CD14-positive monocyte (primary cell): ENCODE measurements at regions not wholly inside any gene's neighbourhood (a gene's known extent, or its start where the extent isn't known, plus 50 kb on each side); places are given as distances from the start of the nearest gene placed in this dataset.
A peak's percentile ranks its signal among the peaks of the same experiment; 100 is the strongest.
"Not testable (repeated sequence)": the region's sequence is repeated elsewhere in the genome, so short reads cannot be mapped to it uniquely, and the experiment has no call there.

ENCODE experiments used
- DNase-seq, 3 donors: peaks; one replicate each; pipeline ENCODE4 v3.0.0-alpha.2; 2011 to 2022
- H2AFZ ChIP-seq: 2 replicates; pipeline ENCODE4 v1.6.0; 2012; ENCODE audit warnings: mild to moderate bottlenecking, low read depth, low read length, inconsistent platforms; ENCODE audit not compliant: insufficient read depth, poor library complexity, severe bottlenecking
- H3K27ac ChIP-seq, 2 donors: 1 replicate in 1 of 2; 2 replicates in 1 of 2; pipeline ENCODE4 v1.5.1; 2012 to 2013; ENCODE audit warnings: low read length in 2 of 2, control low read depth in 1 of 2, inconsistent platforms in 1 of 2, low read depth in 1 of 2, mild to moderate bottlenecking in 1 of 2
- H3K27me3 ChIP-seq, 2 donors: one replicate each; pipeline versions ENCODE4 v1.6.0 to v1.6.1; 2011 to 2013; ENCODE audit warnings: low read length in 2 of 2; ENCODE audit not compliant: control insufficient read depth in 2 of 2, insufficient read depth in 2 of 2
- H3K36me3 ChIP-seq, 2 donors: replicated peaks in 1 of 2; 1 replicate in 1 of 2; 2 replicates in 1 of 2; pipeline versions ENCODE4 v1.5.1 to v1.6.1; 2012 to 2013; ENCODE audit warnings: low read length in 2 of 2, control low read depth in 1 of 2, inconsistent platforms in 1 of 2, mild to moderate bottlenecking in 1 of 2; ENCODE audit not compliant: insufficient read depth in 2 of 2, control insufficient read depth in 1 of 2
- H3K4me1 ChIP-seq, 2 donors: 1 replicate in 1 of 2; 2 replicates in 1 of 2; pipeline versions ENCODE4 v1.5.1 to v1.6.1; 2012 to 2013; ENCODE audit warnings: low read length in 2 of 2, control low read depth in 1 of 2, inconsistent platforms in 1 of 2, mild to moderate bottlenecking in 1 of 2, moderate library complexity in 1 of 2; ENCODE audit not compliant: insufficient read depth in 2 of 2, control insufficient read depth in 1 of 2
- H3K4me2 ChIP-seq: replicated peaks from 2 replicates; pipeline ENCODE3; 2012; ENCODE audit warnings: low read length, moderate library complexity, mild to moderate bottlenecking; ENCODE audit not compliant: poor library complexity, severe bottlenecking; ENCODE audit errors: extremely low read depth
- H3K4me3 ChIP-seq, 3 experiments: fragments of 200-600 bp in 1 of 3; sonication (generic) in 1 of 3; replicated peaks in 1 of 3; 1 replicate in 2 of 3; 2 replicates in 1 of 3; pipeline ENCODE4 v1.5.1; 2011 to 2013; ENCODE audit warnings: low read length in 3 of 3, mild to moderate bottlenecking in 3 of 3, control low read depth in 2 of 3, low read depth in 2 of 3, inconsistent platforms in 1 of 3, moderate library complexity in 1 of 3
- H3K79me2 ChIP-seq: 2 replicates; pipeline ENCODE4 v1.6.0; 2012; ENCODE audit warnings: mild to moderate bottlenecking, control low read depth, inconsistent platforms, low read length, moderate library complexity; ENCODE audit not compliant: insufficient read depth
- H3K9ac ChIP-seq: 2 replicates; pipeline ENCODE4 v1.6.0; 2017; ENCODE audit warnings: low read length, mild to moderate bottlenecking; ENCODE audit not compliant: insufficient read depth, poor library complexity, severe bottlenecking
- H3K9me3 ChIP-seq, 2 donors: replicated peaks in 1 of 2; 1 replicate in 1 of 2; 2 replicates in 1 of 2; pipeline versions ENCODE4 v1.5.1 to v1.6.1; 2012 to 2013; ENCODE audit warnings: low read length in 2 of 2, control low read depth in 1 of 2; ENCODE audit not compliant: control insufficient read depth in 1 of 2, insufficient read depth in 1 of 2
- H4K20me1 ChIP-seq: 2 replicates; pipeline ENCODE4 v1.6.0; 2012; ENCODE audit warnings: mild to moderate bottlenecking, low read length, control low read depth, moderate library complexity; ENCODE audit not compliant: insufficient read depth
- H3K27ac Mint-ChIP-seq, 7 donors: one replicate each; pipeline ENCODE4 v1.8.0; 2020; ENCODE audit warnings: mild to moderate bottlenecking in 7 of 7, mixed read lengths in 7 of 7, moderate library complexity in 6 of 7, inconsistent platforms in 2 of 7
- H3K27me3 Mint-ChIP-seq, 3 donors: one replicate each; pipeline ENCODE4 v1.8.0; 2021 to 2022; ENCODE audit warnings: low read depth in 3 of 3, mild to moderate bottlenecking in 3 of 3, mixed read lengths in 3 of 3, moderate library complexity in 3 of 3, inconsistent platforms in 1 of 3
- H3K36me3 Mint-ChIP-seq, 2 donors: one replicate each; pipeline ENCODE4 v1.8.0; 2020; ENCODE audit warnings: mixed read lengths in 2 of 2, inconsistent platforms in 1 of 2, mild to moderate bottlenecking in 1 of 2
- H3K4me1 Mint-ChIP-seq: one replicate; pipeline ENCODE4 v1.8.0; 2020; ENCODE audit warnings: mild to moderate bottlenecking, mixed read lengths
- H3K4me3 Mint-ChIP-seq, 2 donors: one replicate each; pipeline ENCODE4 v1.8.0; 2020; ENCODE audit warnings: mild to moderate bottlenecking in 2 of 2, mixed read lengths in 2 of 2, moderate library complexity in 1 of 2
- H3K9me3 Mint-ChIP-seq, 7 donors: one replicate each; pipeline ENCODE4 v1.8.0; 2020 to 2022; ENCODE audit warnings: mixed read lengths in 7 of 7, mild to moderate bottlenecking in 6 of 7, moderate library complexity in 6 of 7, inconsistent platforms in 2 of 7
- WGBS: methylation state at CpG from one replicate; pipeline ENCODE4 v1.1.5; 2013; ENCODE audit warnings: missing lambda C conversion rate; ENCODE audit not compliant: insufficient coverage; 5-methylcytosine and 5-hydroxymethylcytosine counted together
- intact Hi-C, 2 donors: fragments of 100-400 bp; cut with micrococcal nuclease; formaldehyde crosslinking; loops; one replicate each; pipeline versions ENCODE4 v1.15.0 to v1.15.1; 2023

DNA sequence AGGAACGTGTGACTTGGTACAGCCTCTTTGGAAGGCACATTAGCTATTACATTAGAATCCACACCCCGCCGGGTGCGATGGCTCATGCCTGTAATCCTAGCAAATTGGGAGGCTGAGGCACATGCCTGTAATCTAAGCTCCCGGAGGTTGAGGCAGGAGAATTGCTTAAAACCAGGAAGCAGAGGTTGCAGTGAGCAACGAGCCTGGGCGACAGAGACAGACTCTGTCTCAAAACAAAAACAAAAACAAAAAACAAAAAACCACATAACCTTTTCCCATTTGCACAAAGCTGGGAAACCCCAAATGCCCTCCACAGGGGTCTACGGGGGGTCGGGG is 82.7 kb upstream of the METTL9 start:
- H3K4me3 Mint-ChIP-seq, DNase-seq, H3K9me3 ChIP-seq, H3K27me3 ChIP-seq, H3K27ac ChIP-seq, H3K27me3 Mint-ChIP-seq, H3K36me3 ChIP-seq, H3K4me3 ChIP-seq, intact Hi-C loops, H2AFZ ChIP-seq, H3K4me2 ChIP-seq, H3K9ac ChIP-seq, H3K9me3 Mint-ChIP-seq: not testable (repeated sequence)
- Histone ChIP-seq H4K20me1 (peaks cover 57% of the 10 kb centered on the region), H3K79me2 (peaks cover 73% of the 10 kb centered on the region), H3K4me1 (peaks cover 19 to 22% of the 10 kb centered on the region in 2 donors)
- Mint-ChIP-seq H3K4me1 (peaks cover 31% of the 10 kb centered on the region), H3K36me3 (peaks cover 16 to 29% of the 10 kb centered on the region in 2 donors), H3K27ac (peak overlapping the region in 1 of 7 donors; percentile 32)
- no CpG with 5 or more reads among the region's 9 CpGs for WGBS

DNA sequence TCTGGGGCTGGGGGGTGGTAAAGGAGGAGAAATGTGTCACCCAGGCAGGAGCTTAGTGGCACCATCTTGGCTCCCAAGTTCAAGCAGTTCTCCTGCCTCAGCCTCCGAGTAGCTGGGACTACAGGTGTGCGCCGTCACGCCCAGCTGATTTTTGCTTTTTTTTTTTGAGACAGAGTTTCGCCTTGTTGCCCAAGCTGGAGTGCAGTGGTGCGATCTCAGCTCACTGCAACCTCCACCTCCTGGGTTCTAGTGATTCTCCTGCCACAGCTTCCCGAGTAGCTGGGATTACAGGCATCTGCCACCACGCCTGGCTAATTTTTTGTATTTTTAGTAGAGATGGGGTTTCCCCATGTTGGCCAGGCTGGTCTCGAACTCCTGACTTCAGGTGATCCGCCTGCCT is 82.1 kb upstream of the METTL9 start:
- Mint-ChIP-seq H3K4me1 (peaks cover 30% of the 10 kb centered on the region), H3K36me3 (peaks cover 15 to 25% of the 10 kb centered on the region in 2 donors), H3K27ac (peak overlapping the region in 3 of 7 donors; percentile 35 to 56 (median 37))
- H3K9ac ChIP-seq, H2AFZ ChIP-seq, H3K4me2 ChIP-seq, H3K27me3 Mint-ChIP-seq, H3K9me3 Mint-ChIP-seq, H3K4me3 ChIP-seq, H3K36me3 ChIP-seq, intact Hi-C loops, DNase-seq, H3K27me3 ChIP-seq, H3K27ac ChIP-seq, H3K4me3 Mint-ChIP-seq, H3K9me3 ChIP-seq: not testable (repeated sequence)
- 86% methylated on average over 6 of the region's 10 CpGs for WGBS
- Histone ChIP-seq H3K4me1 (peaks cover 19 to 22% of the 10 kb centered on the region in 2 donors), H4K20me1 (peaks cover 51% of the 10 kb centered on the region), H3K79me2 (peaks cover 67% of the 10 kb centered on the region)

DNA sequence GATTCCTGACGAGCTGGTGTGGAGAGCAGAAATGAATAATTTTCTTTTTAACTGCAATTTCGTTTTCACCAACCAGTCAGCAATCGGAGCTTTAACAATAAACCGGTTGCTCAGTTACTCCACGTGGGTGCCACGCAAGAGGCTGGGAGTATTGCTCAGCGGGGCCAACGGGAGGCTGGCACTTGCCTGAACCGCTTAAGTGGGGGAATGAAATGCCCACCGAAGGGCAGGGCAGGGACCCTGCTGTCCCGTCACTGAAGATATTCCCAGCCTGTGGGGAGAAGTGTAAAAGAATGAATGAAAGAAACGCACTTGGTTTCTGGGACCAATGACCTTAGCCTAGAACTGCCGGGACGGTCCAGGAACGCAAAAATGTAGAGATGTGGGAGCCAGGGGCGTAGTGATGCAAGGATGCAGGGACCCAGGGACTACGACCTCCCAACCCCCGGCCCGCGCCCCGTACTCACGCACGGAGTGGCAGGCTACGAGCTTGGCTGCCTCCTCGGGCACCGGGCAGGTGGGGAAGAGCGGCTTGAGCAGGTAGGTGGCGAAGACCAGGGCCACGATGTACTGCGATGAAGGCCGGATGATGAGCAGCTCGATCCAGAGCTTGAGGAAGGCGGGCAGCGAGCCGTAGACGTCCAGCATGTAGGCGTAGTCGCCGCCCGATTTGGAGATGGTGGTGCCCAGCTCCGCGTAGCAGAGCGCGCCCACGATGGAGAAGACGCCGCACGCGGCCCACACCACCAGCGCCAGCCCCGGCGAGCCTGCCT is 79.8 kb upstream of the METTL9 start:
- intact Hi-C loops, result loop anchor here in 1 of 2 donors (5.0 kb wide), 1 partner anchor 673 kb away; no protein-coding TSS in a partner anchor
- Histone ChIP-seq H3K9ac (peak overlapping the region; percentile 95), H3K27ac (peak overlapping the region; percentile 71 to 94), H4K20me1 (peaks cover 28% of the 10 kb centered on the region), H3K79me2 (peaks cover 44% of the 10 kb centered on the region), H3K4me3 (peak overlapping the region; percentile 52 to 76 (median 67)), H2AFZ (peak overlapping the region; percentile 41), H3K4me1 (peaks cover 19 to 20% of the 10 kb centered on the region in 2 donors), H3K4me2 (peak overlapping the region; percentile 66)
- DNase-seq, H3K27me3 Mint-ChIP-seq, H3K27me3 ChIP-seq, H3K9me3 ChIP-seq, H3K36me3 ChIP-seq, H3K9me3 Mint-ChIP-seq: not testable (repeated sequence)
- H3K27ac Mint-ChIP-seq, result peak overlapping the region; percentile 95 to 98 (median 97)
- WGBS, result under 1% methylated on average over 18 of the region's 52 CpGs
- peaks cover 7 to 11% of the 10 kb centered on the region in 2 donors for H3K36me3 Mint-ChIP-seq
- H3K4me1 Mint-ChIP-seq, result peaks cover 20% of the 10 kb centered on the region
- peak overlapping the region; percentile 89 to 95 for H3K4me3 Mint-ChIP-seq

GRCh38 chr16:21520134-21521047 is 79.0 kb upstream of the METTL9 start:
- H3K36me3 Mint-ChIP-seq, H3K27me3 Mint-ChIP-seq, H3K36me3 ChIP-seq, H3K27me3 ChIP-seq, H3K9me3 ChIP-seq, H3K9me3 Mint-ChIP-seq: not testable (repeated sequence)
- peaks cover 36% of the 10 kb centered on the region for H3K79me2 ChIP-seq
- DNase-seq, result peak; percentile 90 to 99 (median 97)
- peak overlapping the region; percentile 95 for H3K9ac ChIP-seq
- peak overlapping the region; percentile 89 to 95 for H3K4me3 Mint-ChIP-seq
- H3K27ac Mint-ChIP-seq, result peak overlapping the region; percentile 95 to 98 (median 97)
- peak overlapping the region; percentile 66 for H3K4me2 ChIP-seq
- under 1% methylated on average over 88 of the region's 101 CpGs for WGBS
- peaks cover 20% of the 10 kb centered on the region for H3K4me1 Mint-ChIP-seq
- peak overlapping the region; percentile 74 for H2AFZ ChIP-seq
- peaks cover 21% of the 10 kb centered on the region for H4K20me1 ChIP-seq
- H3K4me3 ChIP-seq, result peak overlapping the region; percentile 52 to 76 (median 67)
- H3K4me1 ChIP-seq, result peaks cover 23% of the 10 kb centered on the region in 2 donors
- peak overlapping the region; percentile 48 to 94 for H3K27ac ChIP-seq
- intact Hi-C loops, result loop anchor here in 1 of 2 donors (5.0 kb wide), 1 partner anchor 672 kb away; no protein-coding TSS in a partner anchor
